Liver (tissue), 3 donors: ENCODE measurements at regions not wholly inside any gene's neighbourhood (a gene's known extent, or its start where the extent isn't known, plus 50 kb on each side); places are given as distances from the start of the nearest gene placed in this dataset.

Source experiments
- EGR1 ChIP-seq, 2 donors: IDR thresholded peaks; 2 replicates each; pipeline ENCODE4 v1.6.1; 2016 to 2018; ENCODE audit warnings: antibody characterized with exemption in 2 of 2, low read depth in 2 of 2
- FOXA2 ChIP-seq: IDR thresholded peaks from 2 replicates; pipeline ENCODE4 v1.6.1; 2016; ENCODE audit warnings: antibody characterized with exemption
- GABPA ChIP-seq, 2 donors: IDR thresholded peaks in 1 of 2; conservative IDR thresholded peaks in 1 of 2; 2 replicates each; pipeline ENCODE4 v1.6.1; 2016; ENCODE audit warnings: antibody characterized with exemption in 2 of 2, mild to moderate bottlenecking in 1 of 2, moderate library complexity in 1 of 2
- HNF4A ChIP-seq, 2 donors: conservative IDR thresholded peaks; 2 replicates each; pipeline ENCODE4 v1.6.1; 2016; ENCODE audit warnings: antibody characterized with exemption in 2 of 2, mild to moderate bottlenecking in 2 of 2
- JUND ChIP-seq, 2 donors: IDR thresholded peaks; 2 replicates each; pipeline ENCODE4 v1.6.1; 2016; ENCODE audit warnings: antibody characterized with exemption in 2 of 2
- NR2F2 ChIP-seq: IDR thresholded peaks from 2 replicates; pipeline ENCODE4 v1.6.1; 2016; ENCODE audit warnings: antibody characterized with exemption
- RAD21 ChIP-seq, 2 donors: IDR thresholded peaks; 2 replicates each; pipeline ENCODE4 v1.6.1; 2016; ENCODE audit warnings: antibody characterized with exemption in 2 of 2, mild to moderate bottlenecking in 2 of 2
- TAF1 ChIP-seq: conservative IDR thresholded peaks from 2 replicates; pipeline ENCODE4 v1.6.1; 2016; ENCODE audit warnings: antibody characterized with exemption, mild to moderate bottlenecking
- YY1 ChIP-seq: IDR thresholded peaks from 2 replicates; pipeline ENCODE4 v1.6.1; 2016; ENCODE audit warnings: antibody characterized with exemption, mild to moderate bottlenecking
- TF ChIP-seq, protein P1 (sequence below): IDR thresholded peaks from 2 replicates; pipeline ENCODE4 v1.6.1; 2016; ENCODE audit warnings: antibody characterized with exemption
- TF ChIP-seq, protein P2 (sequence below): fragments of 150-350 bp; IDR thresholded peaks from 2 replicates; pipeline ENCODE4 v1.5.1; 2017; ENCODE audit warnings: improper control_type of control experiment, low read depth, low read length; ENCODE audit not compliant: missing input control
- TF ChIP-seq, protein P3 (sequence below): IDR thresholded peaks from 2 replicates; pipeline ENCODE4 v1.6.1; 2016; ENCODE audit warnings: antibody characterized with exemption
- TF ChIP-seq, protein P4 (sequence below): IDR thresholded peaks from 2 replicates; pipeline ENCODE4 v1.6.1; 2016; ENCODE audit warnings: antibody characterized with exemption, mild to moderate bottlenecking
- TF ChIP-seq, protein P5 (sequence below): IDR thresholded peaks from 2 replicates; pipeline ENCODE4 v1.6.1; 2016; ENCODE audit warnings: antibody characterized with exemption
- donor health status: healthy.
- donor health status: healthy.

DNA sequence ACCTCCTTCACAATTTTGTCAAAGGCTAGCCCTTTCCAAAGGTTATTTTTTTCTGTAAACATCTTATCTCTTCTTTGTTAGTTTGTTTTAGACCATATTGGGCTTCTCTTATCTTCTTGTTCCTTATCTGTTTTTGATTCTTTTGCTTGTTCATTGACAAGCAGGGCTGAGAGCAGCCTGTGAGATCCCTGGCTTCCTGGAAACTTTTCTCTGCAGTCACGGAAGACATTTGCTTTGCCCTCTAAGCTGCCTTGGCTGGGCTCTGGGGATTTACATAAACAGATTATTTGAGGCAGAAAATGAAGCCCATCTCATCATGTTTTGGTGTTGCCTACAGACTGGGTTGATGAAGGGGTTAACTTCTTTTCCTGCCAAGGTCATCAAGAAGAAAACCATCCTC lies 157.4 kb upstream of the AMOT start:
- TF ChIP-seq, protein P1, sequence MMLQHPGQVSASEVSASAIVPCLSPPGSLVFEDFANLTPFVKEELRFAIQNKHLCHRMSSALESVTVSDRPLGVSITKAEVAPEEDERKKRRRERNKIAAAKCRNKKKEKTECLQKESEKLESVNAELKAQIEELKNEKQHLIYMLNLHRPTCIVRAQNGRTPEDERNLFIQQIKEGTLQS, result no peak
- no peak for TF ChIP-seq HNF4A (conservative IDR thresholded peaks at IDR 0.05)
- no peak for TF ChIP-seq YY1
- TF ChIP-seq, protein P2, sequence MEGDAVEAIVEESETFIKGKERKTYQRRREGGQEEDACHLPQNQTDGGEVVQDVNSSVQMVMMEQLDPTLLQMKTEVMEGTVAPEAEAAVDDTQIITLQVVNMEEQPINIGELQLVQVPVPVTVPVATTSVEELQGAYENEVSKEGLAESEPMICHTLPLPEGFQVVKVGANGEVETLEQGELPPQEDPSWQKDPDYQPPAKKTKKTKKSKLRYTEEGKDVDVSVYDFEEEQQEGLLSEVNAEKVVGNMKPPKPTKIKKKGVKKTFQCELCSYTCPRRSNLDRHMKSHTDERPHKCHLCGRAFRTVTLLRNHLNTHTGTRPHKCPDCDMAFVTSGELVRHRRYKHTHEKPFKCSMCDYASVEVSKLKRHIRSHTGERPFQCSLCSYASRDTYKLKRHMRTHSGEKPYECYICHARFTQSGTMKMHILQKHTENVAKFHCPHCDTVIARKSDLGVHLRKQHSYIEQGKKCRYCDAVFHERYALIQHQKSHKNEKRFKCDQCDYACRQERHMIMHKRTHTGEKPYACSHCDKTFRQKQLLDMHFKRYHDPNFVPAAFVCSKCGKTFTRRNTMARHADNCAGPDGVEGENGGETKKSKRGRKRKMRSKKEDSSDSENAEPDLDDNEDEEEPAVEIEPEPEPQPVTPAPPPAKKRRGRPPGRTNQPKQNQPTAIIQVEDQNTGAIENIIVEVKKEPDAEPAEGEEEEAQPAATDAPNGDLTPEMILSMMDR, result no peak
- no peak for TF ChIP-seq GABPA (IDR thresholded peaks at IDR 0.05 in 1 of 2, conservative IDR thresholded peaks at IDR 0.05 in 1 of 2)
- no peak for TF ChIP-seq JUND (IDR thresholded peaks at IDR 0.05)
- TF ChIP-seq, protein P3, sequence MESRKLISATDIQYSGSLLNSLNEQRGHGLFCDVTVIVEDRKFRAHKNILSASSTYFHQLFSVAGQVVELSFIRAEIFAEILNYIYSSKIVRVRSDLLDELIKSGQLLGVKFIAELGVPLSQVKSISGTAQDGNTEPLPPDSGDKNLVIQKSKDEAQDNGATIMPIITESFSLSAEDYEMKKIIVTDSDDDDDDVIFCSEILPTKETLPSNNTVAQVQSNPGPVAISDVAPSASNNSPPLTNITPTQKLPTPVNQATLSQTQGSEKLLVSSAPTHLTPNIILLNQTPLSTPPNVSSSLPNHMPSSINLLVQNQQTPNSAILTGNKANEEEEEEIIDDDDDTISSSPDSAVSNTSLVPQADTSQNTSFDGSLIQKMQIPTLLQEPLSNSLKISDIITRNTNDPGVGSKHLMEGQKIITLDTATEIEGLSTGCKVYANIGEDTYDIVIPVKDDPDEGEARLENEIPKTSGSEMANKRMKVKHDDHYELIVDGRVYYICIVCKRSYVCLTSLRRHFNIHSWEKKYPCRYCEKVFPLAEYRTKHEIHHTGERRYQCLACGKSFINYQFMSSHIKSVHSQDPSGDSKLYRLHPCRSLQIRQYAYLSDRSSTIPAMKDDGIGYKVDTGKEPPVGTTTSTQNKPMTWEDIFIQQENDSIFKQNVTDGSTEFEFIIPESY, result no peak
- TF ChIP-seq, protein P4, sequence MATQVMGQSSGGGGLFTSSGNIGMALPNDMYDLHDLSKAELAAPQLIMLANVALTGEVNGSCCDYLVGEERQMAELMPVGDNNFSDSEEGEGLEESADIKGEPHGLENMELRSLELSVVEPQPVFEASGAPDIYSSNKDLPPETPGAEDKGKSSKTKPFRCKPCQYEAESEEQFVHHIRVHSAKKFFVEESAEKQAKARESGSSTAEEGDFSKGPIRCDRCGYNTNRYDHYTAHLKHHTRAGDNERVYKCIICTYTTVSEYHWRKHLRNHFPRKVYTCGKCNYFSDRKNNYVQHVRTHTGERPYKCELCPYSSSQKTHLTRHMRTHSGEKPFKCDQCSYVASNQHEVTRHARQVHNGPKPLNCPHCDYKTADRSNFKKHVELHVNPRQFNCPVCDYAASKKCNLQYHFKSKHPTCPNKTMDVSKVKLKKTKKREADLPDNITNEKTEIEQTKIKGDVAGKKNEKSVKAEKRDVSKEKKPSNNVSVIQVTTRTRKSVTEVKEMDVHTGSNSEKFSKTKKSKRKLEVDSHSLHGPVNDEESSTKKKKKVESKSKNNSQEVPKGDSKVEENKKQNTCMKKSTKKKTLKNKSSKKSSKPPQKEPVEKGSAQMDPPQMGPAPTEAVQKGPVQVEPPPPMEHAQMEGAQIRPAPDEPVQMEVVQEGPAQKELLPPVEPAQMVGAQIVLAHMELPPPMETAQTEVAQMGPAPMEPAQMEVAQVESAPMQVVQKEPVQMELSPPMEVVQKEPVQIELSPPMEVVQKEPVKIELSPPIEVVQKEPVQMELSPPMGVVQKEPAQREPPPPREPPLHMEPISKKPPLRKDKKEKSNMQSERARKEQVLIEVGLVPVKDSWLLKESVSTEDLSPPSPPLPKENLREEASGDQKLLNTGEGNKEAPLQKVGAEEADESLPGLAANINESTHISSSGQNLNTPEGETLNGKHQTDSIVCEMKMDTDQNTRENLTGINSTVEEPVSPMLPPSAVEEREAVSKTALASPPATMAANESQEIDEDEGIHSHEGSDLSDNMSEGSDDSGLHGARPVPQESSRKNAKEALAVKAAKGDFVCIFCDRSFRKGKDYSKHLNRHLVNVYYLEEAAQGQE, result no peak
- TF ChIP-seq FOXA2, result no peak
- no peak for TF ChIP-seq NR2F2
- TF ChIP-seq, protein P5, sequence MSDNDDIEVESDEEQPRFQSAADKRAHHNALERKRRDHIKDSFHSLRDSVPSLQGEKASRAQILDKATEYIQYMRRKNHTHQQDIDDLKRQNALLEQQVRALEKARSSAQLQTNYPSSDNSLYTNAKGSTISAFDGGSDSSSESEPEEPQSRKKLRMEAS, result no peak
- no peak for TF ChIP-seq TAF1
- no peak for TF ChIP-seq EGR1 (IDR thresholded peaks at IDR 0.05; ENCODE audit: low read depth in 2 of 2)
- no peak for TF ChIP-seq RAD21 (IDR thresholded peaks at IDR 0.05)
